A673 (cell line): ENCODE measurements at regions not wholly inside any gene's neighbourhood (a gene's known extent, or its start where the extent isn't known, plus 50 kb on each side); places are given as distances from the start of the nearest gene placed in this dataset.

ENCODE experiments used
- EZH2 ChIP-seq: fragments of 200-600 bp; sonication (generic); IDR thresholded peaks from 2 replicates; pipeline ENCODE4 v1.6.1; 2017; ENCODE audit warnings: borderline replicate concordance, low read depth, mild to moderate bottlenecking, mixed read lengths, antibody characterized with exemption, low read length; ENCODE audit not compliant: poor library complexity, severe bottlenecking
- TF ChIP-seq, protein P1 (sequence below): fragments of 300-800, 200-600 bp; sonication (generic); conservative IDR thresholded peaks from 2 replicates; pipeline ENCODE4 v1.5.1; 2017; ENCODE audit warnings: low read depth, mild to moderate bottlenecking, antibody characterized with exemption, low read length, moderate library complexity, mixed read lengths

DNA sequence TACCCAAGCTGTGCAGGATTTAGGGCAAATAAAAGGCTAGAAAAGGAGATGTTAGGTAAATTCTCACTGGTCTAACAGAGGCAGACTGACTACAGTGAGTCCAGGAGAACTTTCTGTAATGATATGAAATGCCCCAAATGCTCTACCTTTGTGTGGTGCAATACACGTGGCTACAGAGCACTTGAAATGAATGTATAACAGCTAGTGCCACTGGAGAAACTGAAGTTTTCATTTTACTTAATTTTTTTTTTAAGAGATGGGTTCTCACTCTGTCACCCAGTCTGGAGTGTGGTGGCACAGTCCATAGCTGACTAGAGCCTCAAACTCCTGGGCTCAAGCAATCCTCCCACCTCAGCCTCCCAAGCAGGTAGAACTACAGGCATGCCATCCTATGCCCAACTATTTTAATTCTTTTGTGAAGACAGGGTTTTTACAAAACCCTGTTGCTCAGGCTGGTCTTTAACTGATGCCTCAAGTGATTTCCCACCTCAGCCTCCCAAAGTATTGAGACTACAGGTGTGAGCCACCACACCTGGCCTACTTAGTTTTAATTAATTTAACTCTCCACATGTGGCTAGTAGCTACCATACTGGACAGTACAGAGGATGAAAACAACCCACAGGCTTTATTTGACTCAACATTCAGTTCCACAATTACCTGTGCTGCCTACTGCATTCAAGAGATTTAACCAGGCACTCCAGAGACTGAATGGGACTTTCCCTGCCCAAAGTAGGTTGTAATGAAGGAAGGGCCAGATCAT, 84.8 kb upstream of the PLEKHM1 start:
- TF ChIP-seq, protein P1, sequence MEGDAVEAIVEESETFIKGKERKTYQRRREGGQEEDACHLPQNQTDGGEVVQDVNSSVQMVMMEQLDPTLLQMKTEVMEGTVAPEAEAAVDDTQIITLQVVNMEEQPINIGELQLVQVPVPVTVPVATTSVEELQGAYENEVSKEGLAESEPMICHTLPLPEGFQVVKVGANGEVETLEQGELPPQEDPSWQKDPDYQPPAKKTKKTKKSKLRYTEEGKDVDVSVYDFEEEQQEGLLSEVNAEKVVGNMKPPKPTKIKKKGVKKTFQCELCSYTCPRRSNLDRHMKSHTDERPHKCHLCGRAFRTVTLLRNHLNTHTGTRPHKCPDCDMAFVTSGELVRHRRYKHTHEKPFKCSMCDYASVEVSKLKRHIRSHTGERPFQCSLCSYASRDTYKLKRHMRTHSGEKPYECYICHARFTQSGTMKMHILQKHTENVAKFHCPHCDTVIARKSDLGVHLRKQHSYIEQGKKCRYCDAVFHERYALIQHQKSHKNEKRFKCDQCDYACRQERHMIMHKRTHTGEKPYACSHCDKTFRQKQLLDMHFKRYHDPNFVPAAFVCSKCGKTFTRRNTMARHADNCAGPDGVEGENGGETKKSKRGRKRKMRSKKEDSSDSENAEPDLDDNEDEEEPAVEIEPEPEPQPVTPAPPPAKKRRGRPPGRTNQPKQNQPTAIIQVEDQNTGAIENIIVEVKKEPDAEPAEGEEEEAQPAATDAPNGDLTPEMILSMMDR: no peak
- TF ChIP-seq EZH2: no peak
